T-helper 1 cell (primary cell): ENCODE measurements at regions not wholly inside any gene's neighbourhood (a gene's known extent, or its start where the extent isn't known, plus 50 kb on each side); places are given as distances from the start of the nearest gene placed in this dataset.

ENCODE experiments used
- DNase-seq, 5 donors: peaks; one replicate each; pipeline ENCODE4 v3.0.0-alpha.2; 2012 to 2020

DNA sequence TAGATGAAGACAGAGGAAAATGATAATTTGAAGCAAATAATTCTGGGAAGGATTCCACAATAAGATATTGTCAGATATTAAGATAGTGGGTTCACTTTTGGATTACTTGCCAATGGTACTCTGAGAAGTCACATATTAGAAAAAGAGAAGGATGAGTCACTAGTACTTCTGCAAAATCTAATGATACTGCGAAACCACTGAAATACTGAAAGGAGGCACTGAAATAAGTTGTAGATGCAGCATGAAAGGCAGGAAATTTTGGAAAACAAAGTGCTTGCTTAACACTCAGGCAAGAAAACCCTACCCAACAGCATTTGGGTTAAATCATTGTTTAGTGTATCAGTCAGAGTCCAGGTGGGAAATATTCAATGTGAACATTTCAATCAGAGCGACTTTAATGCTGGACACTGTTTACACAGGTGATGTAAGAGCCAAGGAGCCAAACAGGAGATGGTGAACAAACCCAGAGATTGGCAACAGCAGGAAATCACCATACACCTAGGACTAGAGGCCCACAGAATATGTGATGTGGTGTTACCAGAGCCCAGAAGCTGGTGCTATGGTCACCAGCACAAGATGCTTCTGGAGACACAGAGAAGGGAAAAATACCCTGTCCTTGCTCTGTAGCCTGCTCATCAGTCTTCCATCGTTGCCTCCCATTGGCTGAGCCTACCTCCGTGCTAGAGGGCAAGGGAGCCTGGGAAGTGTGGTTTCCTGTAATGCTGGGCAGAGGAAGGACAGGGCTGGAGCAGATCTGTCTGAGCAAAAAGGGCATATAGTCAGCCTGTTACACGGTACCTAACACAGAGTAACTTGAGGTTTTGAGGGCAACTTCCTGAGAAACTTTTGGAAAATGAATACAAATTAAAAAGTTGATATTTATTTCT is 204.7 kb upstream of the ITGA4 start:
- no peak for DNase-seq

DNA sequence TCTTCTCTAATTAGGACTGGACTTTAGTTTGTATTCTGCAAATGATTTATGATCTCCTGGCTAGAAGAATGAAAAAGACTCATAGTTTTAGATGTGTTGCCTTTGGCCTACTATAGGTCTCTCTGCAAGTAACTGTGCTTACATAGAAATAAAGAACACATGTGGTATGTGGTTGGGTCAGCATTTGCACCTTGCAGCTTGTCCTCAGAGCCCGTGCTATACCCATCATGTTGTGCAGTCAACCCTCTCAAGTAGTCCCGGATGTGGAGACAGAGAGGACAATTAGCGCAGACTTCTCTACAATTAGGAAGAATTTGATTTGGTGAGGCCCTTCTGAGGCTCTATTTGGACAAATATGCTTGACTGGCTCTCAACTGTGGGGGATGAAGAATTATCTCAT is 203.7 kb upstream of the ITGA4 start:
- no peak for DNase-seq

DNA sequence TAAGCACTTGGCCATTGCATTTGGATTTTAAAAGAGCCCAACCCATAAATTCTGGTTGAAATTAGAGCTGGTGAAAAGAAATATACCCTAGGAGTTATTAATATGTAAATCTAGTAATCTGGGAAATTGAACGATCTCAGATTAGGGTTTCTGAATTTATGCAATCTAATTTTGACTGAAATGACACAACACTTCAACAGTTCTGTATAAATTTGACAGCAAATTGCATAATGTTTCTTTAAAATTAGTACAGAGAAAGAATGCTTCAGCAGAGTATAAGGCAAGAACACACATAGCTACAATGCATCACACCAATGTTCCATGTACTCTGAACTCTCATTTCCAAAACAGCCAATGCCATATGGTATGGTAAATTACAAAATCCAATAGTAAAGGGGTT is 201.5 kb upstream of the ITGA4 start:
- DNase-seq: no peak

DNA sequence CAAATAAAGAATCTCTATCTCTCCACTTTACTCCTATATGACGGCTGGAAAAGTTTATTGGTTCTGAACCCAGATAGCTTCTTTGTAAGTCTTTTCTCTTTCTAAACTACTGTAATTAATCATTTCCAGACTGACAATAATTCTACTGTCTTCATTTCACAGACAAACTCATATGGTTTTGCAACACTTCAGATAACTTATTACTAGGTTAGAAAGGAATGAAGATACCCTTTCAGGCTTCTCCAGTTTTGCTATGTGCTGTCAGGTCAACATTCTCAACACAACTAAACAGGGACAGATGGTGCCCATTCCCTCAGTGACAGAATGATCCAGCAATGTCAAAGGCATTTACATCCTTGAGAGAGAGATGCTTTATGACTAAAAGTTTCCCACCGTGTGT is 198.5 kb upstream of the ITGA4 start:
- DNase-seq: no peak

DNA sequence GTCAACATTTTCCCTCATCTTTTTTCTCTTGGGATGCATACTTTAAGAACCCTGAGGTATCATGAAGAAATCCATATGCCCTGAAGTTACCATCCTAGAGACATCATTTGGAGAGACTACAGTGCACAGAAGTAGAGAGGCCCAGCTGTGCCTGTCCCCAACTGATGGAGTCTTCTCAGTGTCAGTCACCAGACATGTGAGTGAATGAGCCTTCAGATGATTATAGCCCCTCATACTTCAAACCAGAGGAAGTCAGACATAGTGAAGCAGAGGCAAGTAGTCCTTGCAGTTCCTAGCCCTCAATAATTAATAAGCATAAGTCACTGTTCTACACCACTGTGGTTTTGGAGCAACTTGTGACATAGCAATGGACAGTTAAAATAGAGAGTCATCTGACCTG is 194.4 kb upstream of the ITGA4 start:
- no peak for DNase-seq

DNA sequence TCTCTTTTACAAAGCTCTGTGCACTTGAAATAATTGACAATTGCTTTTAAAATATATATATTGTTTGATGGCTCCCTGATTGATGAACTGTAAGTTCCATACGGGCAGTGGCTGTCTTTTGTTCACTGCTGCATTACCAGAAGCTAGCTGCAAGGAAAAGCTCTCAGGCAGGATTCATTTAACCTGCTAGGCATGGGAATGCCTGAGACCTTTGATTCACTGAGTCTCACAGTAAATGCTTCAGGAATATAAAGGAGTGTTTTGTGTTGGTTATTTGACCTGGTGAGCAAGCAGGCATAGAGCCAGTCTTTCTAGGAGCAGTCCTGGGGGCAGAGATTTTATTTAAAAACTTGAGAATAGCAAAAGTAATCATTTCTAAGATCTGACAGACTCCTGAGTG is 193.2 kb upstream of the ITGA4 start:
- DNase-seq: no peak

DNA sequence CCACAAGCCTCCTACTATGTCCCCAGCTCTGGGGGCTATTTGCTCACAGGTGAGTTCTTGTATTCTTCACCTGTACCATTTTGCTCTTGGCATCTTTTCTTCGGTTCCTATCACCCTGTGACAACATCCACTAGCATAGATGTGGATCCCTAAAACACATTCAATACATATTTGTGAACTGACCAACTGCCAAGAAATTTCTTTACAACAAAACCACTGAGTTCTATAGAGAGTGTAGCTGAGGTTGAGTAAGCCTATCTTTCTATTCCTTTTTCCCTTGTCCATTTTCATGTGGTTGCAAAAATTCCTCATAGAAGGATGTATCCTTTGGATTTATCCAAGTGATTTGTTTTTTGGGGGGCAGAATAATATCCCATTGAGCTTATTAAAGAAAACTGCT is 192.7 kb upstream of the ITGA4 start:
- DNase-seq: no peak

DNA sequence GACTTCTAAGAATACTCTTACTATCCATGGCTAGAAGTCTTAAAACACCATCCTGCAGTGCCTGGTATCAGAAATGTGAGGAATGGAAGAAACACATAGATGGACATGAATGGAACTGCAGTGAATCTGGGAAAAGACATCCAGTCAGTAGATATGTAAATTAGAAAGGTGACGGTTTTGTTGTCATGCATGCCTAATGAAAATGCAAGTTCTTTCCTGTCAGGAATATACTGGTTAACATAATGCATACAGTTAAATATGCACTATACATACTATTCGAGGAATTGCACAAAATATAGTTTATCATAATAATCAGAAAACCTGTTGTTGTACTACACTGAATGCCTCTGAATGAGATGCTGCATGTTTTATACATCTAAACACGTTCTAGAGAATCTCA is 190.6 kb upstream of the ITGA4 start:
- no peak for DNase-seq

DNA sequence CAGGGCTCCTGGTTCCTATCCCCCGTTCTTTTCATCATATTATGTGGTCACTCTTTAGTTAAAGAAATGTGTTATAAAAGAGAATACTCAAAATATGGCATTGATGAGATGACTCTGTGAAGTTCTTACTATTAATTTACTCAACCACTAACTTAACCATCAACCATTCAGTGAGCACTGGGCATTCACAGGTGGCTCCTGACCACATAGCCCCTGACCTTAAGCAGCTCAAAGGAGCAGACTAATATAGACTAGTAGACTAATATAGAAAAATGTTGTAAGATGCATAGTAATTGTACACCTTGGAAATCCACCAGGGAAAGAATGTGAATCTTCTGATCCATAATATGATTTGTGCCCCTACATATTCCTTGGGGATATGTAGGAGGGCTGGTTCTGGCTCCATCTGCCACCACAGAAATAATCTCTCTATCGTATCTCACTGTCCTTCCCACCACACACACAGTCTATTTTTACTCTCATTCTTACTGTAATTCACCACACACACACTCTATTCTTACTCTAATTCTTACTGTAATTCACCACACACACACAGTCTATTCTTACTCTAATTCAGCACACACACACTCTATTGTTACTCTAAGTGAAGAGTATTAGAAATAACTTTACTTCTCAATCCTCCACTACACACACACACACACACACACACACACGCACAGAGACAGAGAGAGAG is 188.9 kb upstream of the ITGA4 start:
- DNase-seq: peak in 1 of 5 donors; percentile 27

DNA sequence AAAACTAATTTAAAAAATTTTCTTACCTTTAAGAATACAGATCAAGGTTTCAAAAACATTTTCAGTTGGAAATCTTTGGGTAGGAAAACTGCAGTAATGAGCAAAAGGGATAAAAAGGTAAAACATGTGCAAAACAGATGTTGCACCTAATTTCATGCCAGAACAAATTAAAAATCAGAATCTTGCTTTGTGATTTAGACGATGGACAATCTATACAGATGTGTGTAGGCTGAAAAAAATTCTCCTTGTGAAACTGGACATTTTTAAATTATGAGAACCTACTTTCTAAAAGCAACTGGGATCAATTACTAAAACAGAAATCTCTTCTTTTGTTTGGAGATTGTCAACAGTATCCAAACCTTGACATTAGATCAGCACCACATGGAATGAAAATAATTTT is 183.2 kb upstream of the ITGA4 start:
- DNase-seq: no peak

DNA sequence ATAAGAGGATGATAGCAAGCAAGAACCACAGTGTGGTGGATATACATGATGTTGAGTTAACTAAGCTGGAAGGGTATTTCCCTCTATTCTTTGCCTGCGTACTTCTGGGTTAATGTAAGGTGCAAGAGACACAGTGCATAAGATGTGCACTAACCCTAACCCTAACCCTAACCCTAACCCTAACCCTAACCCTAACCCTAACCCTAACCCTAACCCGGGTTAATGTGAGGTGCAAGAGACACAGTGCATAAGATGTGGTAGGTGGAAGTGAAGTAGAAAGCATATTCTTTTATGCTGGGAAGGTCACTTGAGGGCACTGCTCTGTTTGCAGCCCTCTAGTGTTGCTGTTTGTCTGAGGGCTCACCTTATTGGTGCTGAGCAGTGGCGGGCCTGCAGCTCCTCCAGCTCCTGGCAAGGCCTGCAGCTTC is 181.5 kb upstream of the ITGA4 start:
- DNase-seq: peak in 1 of 5 donors; percentile 50

DNA sequence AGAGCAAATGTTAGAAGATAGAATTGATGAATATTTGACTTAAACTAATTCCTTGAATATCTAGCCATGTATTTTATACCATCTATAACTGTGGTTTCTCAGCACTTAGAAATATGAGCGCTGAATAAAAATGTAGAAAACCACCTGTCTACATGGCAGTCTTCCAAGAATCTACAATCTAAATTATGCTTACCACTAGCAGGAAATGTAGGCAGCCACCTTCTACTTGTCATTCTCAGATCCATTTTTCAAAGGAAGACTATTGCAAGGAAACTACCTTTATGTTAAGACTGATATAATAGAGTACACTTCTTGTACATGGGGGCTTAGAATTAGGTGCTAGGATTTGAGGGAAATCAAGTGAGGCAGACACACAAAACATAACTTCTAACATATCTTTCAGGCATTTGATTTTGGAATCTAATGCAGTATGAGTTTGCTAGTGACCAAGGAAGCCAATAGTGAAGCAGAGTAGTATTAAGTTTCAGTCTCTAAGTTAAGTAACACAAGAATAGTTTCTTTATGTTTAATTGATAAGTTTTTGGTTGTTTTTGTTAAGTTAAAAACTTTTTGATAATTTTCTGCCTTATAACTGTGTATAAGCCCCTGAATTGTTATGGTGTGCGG is 175.9 kb upstream of the ITGA4 start:
- peak in 1 of 5 donors; percentile 13 for DNase-seq

DNA sequence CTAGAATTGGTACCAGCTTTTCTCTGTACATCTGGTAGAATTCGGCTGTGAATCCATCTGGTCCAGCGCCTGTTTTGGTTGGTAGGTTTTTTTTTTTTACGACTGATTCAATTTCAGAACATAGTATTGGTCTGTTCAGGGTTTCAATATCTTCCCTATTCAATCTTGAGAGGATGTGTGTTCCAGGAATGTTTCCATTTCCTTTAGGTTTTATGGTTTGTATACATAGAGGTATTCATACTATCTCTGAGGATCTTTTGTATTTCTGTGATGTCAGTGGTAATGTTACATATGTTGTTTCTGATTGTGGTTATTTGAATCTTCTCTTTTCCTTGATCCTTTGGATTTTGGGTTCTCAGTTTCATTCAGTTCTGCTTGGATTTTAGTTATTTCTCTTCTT is 172.1 kb upstream of the ITGA4 start:
- DNase-seq: no peak

DNA sequence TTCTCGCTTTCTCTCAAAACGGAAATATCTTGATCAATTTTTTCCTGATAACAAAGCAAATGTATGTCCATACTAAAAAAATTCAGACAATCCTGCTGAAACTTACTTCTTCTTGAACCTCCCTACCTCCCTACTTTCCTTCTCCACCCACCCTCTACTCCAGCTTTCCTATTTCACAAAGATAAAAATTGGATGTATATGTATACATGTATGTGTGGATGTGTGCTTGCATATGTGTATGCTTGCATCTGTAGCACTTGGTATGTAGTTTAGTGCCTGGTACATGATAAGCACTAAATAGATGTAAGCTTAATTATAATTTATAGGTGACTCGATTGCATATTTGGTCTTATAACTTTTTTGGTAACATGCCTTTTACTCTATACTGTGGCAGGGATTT is 167.5 kb upstream of the ITGA4 start:
- DNase-seq: no peak

DNA sequence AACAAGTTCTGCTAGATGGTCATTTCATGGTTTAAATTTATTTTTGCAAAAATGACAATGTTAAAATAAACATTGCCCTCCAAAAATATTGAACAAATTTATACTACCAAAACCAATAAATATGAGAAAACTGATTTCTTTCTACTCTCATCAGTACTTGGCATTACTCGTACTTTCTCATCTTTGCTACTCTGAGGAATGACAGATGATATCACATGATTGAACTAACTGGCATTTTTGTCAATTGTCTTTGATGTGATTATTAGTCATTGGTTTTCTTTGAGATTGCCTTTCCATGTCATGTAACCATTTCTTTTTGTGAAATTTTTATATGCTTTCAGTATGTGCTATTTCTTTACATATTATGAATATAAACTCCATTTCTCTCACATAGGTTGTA is 167.0 kb upstream of the ITGA4 start:
- DNase-seq: no peak

DNA sequence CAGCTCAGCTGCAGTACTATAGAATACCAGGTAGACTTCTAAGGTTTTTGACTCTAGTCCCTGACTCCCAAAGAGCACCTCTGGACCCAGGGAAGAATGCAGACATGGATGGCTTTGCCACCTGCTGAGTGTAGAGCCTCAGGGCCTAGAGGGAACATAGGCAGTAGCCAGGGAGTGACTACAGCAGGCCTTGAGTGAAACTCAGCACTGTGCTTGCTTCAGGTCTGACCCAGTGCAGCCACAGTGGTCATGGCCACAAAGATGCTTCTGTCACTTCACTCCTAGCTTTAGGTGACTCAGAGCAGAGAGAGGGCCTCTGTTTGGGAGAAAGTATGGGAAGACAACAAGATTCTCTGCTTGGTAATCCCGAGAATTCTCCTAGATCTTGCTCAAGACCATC is 162.2 kb upstream of the ITGA4 start:
- no peak for DNase-seq

DNA sequence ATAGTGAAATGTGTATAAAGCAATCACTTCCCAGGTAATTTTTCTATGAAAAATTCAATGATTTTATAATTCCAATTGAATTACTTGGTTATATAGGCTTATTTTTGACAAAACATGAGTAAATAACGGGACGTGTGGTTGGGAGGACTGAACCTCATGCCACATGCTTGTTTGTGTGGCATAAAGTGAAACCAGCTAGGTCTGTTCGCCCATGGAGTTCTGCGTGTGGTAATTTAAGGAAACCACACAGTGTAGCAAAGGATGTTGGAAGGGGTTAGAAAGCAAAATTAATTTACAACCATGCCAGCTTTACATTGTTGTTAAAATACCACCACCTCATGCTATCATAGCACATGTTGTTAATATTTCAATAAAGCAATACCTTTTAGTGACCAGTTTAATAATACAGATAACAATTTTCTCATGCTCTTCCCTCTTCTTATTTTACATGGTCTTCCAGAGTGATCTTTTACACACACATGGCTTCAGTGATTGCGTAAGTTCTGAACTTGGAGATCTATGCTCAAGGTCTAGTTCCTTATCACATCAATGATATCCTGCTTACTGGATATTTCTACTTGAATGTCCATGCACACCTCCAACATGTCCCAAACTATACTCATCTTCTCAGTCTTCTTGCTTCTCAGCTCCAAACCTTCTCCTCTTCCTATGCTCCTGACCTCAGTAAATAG is 156.4 kb upstream of the ITGA4 start:
- DNase-seq: peak in 4 of 5 donors; percentile 7 to 82 (median 18)

DNA sequence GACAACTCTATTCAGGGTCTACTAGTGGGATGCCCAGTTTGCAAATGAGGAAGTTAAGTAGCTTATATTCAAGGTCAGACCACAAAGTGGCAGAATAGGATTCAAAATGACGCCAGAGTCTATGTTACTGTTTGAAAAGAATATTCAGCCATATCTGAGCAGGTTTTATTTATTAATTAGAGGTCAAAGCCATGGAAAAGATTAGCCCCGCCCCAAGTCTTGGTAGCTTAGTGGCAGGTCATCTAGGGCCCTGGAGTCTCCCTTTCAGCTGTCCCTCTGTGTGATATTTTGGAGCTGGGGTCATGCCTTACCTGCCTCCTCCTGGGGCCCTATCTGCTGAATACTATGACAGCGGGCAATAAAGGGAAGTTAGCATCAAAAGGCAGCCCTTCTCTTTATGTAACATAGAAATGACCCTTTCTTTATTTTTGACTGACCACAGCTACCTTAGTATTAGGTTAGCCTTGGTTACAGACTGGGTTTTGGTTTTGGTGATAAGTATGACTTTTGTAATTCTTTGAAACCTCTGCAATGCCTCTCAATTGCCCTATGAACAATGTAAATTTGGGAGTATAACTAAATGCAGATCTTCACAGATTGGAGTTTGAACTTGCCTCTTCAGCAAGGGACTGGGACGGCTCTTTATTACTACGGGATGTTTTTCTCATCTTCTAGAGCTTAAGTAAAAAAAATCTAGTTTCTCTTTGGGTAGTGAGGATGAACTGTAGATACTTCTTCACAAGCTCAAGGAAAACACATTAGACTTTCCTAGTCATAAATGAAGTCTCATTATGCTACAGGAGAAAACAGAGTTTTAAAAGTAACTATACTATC is 153.0 kb upstream of the ITGA4 start:
- peak in 1 of 5 donors; percentile 40 for DNase-seq

DNA sequence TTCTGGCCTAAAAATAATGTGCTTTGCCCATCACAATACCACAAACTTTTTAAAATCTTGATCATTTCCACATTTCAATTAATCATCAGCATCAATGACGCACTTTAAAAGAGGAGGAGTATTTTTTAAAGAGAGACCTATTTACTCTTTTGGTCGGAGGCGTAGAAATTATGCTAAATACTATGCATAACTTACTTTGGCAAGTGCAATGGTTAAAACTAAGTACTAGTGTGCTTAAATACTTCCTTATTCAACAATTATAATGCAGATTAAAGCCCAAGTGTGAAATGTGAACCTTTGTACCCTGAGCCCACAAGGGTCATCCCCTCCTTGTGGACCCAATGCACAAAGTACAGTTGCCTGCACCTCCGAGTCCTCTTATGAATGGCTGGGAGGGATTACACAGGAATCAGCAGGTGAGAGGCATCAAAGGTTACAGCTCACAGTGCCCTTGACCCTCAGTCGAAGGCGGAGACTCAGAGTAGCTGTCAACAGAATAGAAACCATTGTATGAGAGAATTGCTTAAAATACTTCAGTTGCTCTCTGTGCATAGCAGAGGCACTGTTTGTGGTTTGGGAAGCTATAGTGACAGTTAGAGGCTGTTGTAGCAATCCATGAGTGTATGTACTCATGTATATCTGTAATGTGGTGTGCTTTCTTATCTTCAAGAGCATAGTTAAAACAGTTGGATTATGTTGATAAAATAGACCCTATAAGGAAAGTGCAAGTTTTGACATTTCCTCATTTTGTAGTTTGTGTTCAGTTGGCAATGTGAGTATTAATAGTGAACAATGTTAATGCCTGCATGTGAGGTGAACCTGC is 151.7 kb upstream of the ITGA4 start:
- peak in 2 of 5 donors; percentile 18 to 86 for DNase-seq

DNA sequence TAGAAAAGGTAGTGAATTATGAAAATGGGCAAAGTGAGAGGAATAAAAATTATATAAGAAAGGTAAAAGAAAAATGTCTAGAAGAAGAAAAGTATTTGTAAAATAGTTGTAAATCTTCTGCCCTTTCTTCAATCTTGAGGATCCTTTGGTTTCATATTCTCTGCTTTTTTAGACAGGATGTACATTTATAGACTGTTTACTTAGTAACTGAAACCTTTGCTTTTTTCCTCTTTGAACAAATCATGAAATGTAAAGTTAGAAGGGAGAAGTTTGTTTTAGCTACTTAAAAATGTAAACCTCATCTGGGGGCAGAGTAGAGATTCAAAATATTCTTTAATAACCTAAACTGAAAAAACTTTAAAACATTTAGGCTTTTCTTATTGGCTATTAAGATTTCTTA is 150.4 kb upstream of the ITGA4 start:
- DNase-seq: peak in 1 of 5 donors; percentile 52
